Neural progenitor cell (in vitro differentiated cells): ENCODE measurements at regions not wholly inside any gene's neighbourhood (a gene's known extent, or its start where the extent isn't known, plus 50 kb on each side); places are given as distances from the start of the nearest gene placed in this dataset.

ENCODE experiments used
- CTCF ChIP-seq: fragments of 200-600 bp; sonication (generic); IDR thresholded peaks from 2 replicates; pipeline ENCODE4 v1.5.1; 2017; ENCODE audit warnings: antibody characterized with exemption, mild to moderate bottlenecking
- EZH2 ChIP-seq: fragments of 200-600 bp; sonication (generic); IDR thresholded peaks from 2 replicates; pipeline ENCODE4 v1.6.1; 2017; ENCODE audit warnings: antibody characterized with exemption, mild to moderate bottlenecking, moderate library complexity
- EZH2phosphoT487 ChIP-seq: fragments of 200-600 bp; sonication (generic); IDR thresholded peaks from 2 replicates; pipeline ENCODE4 v1.6.1; 2017; ENCODE audit warnings: antibody characterized with exemption

DNA sequence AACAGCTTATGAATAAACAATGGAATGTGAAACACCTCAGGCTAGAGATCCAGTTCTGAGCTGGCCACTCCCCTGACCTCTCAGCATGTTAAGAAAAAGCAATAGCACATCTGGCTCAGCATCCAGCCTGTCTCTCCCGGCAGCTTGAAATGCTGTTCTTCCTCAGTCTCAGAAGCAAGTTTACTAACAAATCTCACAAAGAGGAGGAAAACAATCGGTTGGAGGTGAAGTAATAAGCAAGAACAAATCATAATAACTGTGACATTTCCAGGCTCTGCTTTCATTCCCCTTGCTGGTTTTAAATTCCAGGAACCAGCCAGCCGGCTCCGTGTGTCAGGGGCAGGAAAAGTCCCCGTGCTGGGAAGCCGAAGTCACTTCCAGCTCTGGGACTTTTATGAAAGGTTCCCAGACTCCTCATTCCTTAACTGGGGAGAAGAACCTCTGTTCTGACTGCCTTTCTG is 133.9 kb upstream of the ARL4C start:
- no peak for TF ChIP-seq EZH2phosphoT487
- no peak for TF ChIP-seq CTCF
- TF ChIP-seq EZH2 = no peak
